ENCODE measurements at regions not wholly inside any gene's neighbourhood (a gene's known extent, or its start where the extent isn't known, plus 50 kb on each side); places are given as distances from the start of the nearest gene placed in this dataset.

- Histone ChIP-seq H3K27ac (no peak overlapping the region), H3K9me3 (ENCODE audit: severe bottlenecking) (no peaks in the 10 kb centered on the region), H3K27me3 (ENCODE audit: insufficient read depth, low read depth, severe bottlenecking) (peaks cover 12% of the 10 kb centered on the region), H3K4me3 (ENCODE audit: low read depth, low read length) (no peak overlapping the region), H3K36me3 (no peaks in the 10 kb centered on the region)
- no peak for TF ChIP-seq CTCF (IDR thresholded peaks at IDR 0.05; ENCODE audit: low read depth, low read length)
- no peak for DNase-seq
These were observed 353.9 kb upstream of the GYPC start for GRCh38 chr2:126302043-126302442.

DNA sequence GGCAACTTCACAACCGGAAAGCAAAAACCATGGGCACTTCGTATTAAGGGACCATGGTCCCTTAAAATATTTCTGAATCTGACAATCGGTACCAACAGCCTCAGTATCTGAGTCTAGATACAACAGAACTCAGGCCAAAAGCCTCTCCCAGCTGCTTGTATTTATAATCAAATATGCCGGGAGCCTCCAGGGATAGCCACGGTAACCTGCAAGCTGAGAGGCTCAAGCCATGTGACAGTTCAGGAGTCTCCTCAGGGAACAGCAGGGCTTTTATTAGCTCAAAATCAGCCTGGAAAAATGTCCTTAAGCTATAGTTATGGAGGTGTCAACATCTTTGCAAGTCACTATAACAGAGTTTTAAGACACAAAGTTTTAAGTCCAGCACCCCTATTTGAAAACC is 352.8 kb upstream of the GYPC start:
- Histone ChIP-seq H3K36me3 (no peaks in the 10 kb centered on the region), H3K9me3 (ENCODE audit: severe bottlenecking) (no peaks in the 10 kb centered on the region), H3K27ac (no peak overlapping the region), H3K4me3 (ENCODE audit: low read depth, low read length) (no peak overlapping the region), H3K27me3 (ENCODE audit: insufficient read depth, low read depth, severe bottlenecking) (peaks cover 13% of the 10 kb centered on the region)
- no peak for DNase-seq
- TF ChIP-seq CTCF (IDR thresholded peaks at IDR 0.05; ENCODE audit: low read depth, low read length): no peak

DNA sequence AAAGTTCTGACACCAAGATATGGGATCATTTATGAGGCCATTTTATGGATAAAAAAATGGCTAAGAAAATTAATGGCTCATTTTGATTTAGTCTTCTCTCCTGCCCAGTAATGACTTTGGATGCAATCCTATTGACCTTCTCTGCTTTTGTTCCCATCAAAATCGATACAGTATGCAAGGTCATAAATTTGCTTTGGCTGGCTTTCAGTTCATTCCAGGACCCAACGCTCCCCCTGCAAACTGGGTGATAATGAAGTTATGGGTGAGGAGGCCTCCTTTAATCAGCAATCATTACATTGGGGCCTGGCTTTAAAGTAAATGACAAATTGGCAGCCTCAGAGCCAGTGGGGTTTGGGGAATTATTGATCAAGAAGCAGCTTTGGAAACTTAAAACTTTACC is 351.8 kb upstream of the GYPC start:
- no peak overlapping the region for H3K4me3 ChIP-seq (ENCODE audit: low read depth, low read length)
- H3K36me3 ChIP-seq: no peaks in the 10 kb centered on the region
- no peaks in the 10 kb centered on the region for H3K9me3 ChIP-seq (ENCODE audit: severe bottlenecking)
- H3K27ac ChIP-seq: no peak overlapping the region
- peaks cover 13% of the 10 kb centered on the region for H3K27me3 ChIP-seq (ENCODE audit: insufficient read depth, low read depth, severe bottlenecking)
- DNase-seq: no peak
- TF ChIP-seq CTCF (IDR thresholded peaks at IDR 0.05; ENCODE audit: low read depth, low read length): no peak

DNA sequence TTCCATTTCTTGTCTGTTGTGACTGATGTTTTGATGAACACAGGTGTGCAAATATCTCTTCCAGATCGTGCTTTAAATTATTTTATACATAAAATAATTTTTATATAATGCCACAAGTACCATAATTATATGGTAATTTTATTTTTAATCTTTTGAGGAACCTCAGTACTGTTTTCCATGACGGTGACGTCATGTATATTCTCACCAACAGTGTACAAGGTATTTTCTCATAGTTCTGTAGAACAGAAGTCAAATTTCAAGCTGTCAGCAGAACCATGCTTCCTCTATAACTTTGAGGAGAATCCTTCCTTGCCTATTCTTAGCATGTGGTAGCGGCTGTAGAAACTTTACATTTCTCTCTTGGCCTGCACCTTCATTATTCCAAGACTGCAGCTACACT is 349.4 kb upstream of the GYPC start:
- no peak overlapping the region for H3K27ac ChIP-seq
- no peak overlapping the region for H3K4me3 ChIP-seq (ENCODE audit: low read depth, low read length)
- TF ChIP-seq CTCF (IDR thresholded peaks at IDR 0.05; ENCODE audit: low read depth, low read length): no peak
- no peaks in the 10 kb centered on the region for H3K36me3 ChIP-seq
- H3K27me3 ChIP-seq (ENCODE audit: insufficient read depth, low read depth, severe bottlenecking): peaks cover 11% of the 10 kb centered on the region
- no peak for DNase-seq
- H3K9me3 ChIP-seq (ENCODE audit: severe bottlenecking): no peaks in the 10 kb centered on the region

DNA sequence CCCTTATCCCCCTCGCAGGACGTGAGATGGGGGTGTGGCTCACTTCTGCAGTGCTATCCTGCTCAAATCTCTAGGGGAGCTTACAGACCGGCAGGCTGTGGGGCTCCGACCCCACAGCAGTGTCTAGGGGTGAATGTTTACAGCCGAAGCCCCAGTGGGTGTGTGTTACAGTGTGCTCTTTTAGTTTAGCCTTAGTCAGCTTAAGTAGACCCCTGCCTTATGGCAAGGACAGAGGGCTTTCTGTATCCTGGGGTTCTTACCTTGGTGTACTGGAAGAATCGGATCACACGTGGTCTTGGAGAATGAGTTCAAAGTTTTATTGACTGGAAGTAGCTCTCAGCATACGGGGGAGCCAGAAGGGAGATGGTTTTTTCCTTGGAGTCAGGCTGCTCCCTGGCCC is 348.2 kb upstream of the GYPC start:
- Histone ChIP-seq H3K9me3 (ENCODE audit: severe bottlenecking) (no peaks in the 10 kb centered on the region), H3K27me3 (ENCODE audit: insufficient read depth, low read depth, severe bottlenecking) (peaks cover 10% of the 10 kb centered on the region), H3K27ac (no peak overlapping the region), H3K4me3 (ENCODE audit: low read depth, low read length) (no peak overlapping the region), H3K36me3 (no peaks in the 10 kb centered on the region)
- DNase-seq: no peak
- TF ChIP-seq CTCF (IDR thresholded peaks at IDR 0.05; ENCODE audit: low read depth, low read length): no peak

- no peak for TF ChIP-seq CTCF (IDR thresholded peaks at IDR 0.05; ENCODE audit: low read depth, low read length)
- H3K9me3 ChIP-seq (ENCODE audit: severe bottlenecking): no peaks in the 10 kb centered on the region
These were observed 346.8 kb upstream of the GYPC start for GRCh38 chr2:126309185-126309584.

More at GRCh38 chr2:126309185-126309584, 346.8 kb upstream of the GYPC start:
- H3K4me3 ChIP-seq (ENCODE audit: low read depth, low read length): no peak overlapping the region
- DNase-seq: no peak
- peaks cover 17% of the 10 kb centered on the region for H3K27me3 ChIP-seq (ENCODE audit: insufficient read depth, low read depth, severe bottlenecking)
- no peak overlapping the region for H3K27ac ChIP-seq
- H3K36me3 ChIP-seq: no peaks in the 10 kb centered on the region
